Effector memory CD4-positive, alpha-beta T cell (primary cell): ENCODE measurements at regions not wholly inside any gene's neighbourhood (a gene's known extent, or its start where the extent isn't known, plus 50 kb on each side); places are given as distances from the start of the nearest gene placed in this dataset.

Experiments
- DNase-seq, 3 donors: peaks; one replicate each; pipeline ENCODE4 v3.0.0-alpha.2; 2020
- H3K27ac ChIP-seq: 2 replicates; pipeline ENCODE4 v1.7.0; 2013; ENCODE audit warnings: mild to moderate bottlenecking, low read length, moderate library complexity; ENCODE audit not compliant: insufficient read depth, poor library complexity, severe bottlenecking
- H3K27me3 ChIP-seq: replicated peaks from 2 replicates; pipeline ENCODE4 v1.7.0; 2013; ENCODE audit warnings: mild to moderate bottlenecking, low read length; ENCODE audit not compliant: insufficient read depth, control insufficient read depth, poor library complexity, severe bottlenecking
- H3K36me3 ChIP-seq: 2 replicates; pipeline ENCODE4 v1.7.0; 2013; ENCODE audit warnings: mild to moderate bottlenecking, low read length, moderate library complexity; ENCODE audit not compliant: control insufficient read depth, insufficient read depth
- H3K4me1 ChIP-seq: 2 replicates; pipeline ENCODE4 v1.7.0; 2013; ENCODE audit warnings: low read length, mild to moderate bottlenecking; ENCODE audit not compliant: control insufficient read depth, insufficient read depth, poor library complexity, severe bottlenecking
- H3K4me3 ChIP-seq: 2 replicates; pipeline ENCODE4 v1.7.0; 2013; ENCODE audit warnings: low read length, low read depth, mild to moderate bottlenecking; ENCODE audit not compliant: insufficient read depth, poor library complexity, severe bottlenecking
- H3K9me3 ChIP-seq: 2 replicates; pipeline ENCODE4 v1.7.0; 2013; ENCODE audit warnings: mild to moderate bottlenecking, low read length, moderate library complexity; ENCODE audit not compliant: control insufficient read depth

- Histone ChIP-seq H3K9me3 (no peaks in the 10 kb centered on the region), H3K27me3 (no peaks in the 10 kb centered on the region), H3K4me1 (no peaks in the 10 kb centered on the region), H3K4me3 (no peak overlapping the region), H3K36me3 (no peaks in the 10 kb centered on the region), H3K27ac (no peak overlapping the region)
- DNase-seq: no peak
These were observed 51.6 kb upstream of the C14orf180 start for GRCh38 chr14:104527857-104528459.

- H3K27me3 ChIP-seq: no peaks in the 10 kb centered on the region
- H3K9me3 ChIP-seq: no peaks in the 10 kb centered on the region
- H3K27ac ChIP-seq: no peak overlapping the region
- no peaks in the 10 kb centered on the region for H3K4me1 ChIP-seq
- no peak overlapping the region for H3K4me3 ChIP-seq
- no peaks in the 10 kb centered on the region for H3K36me3 ChIP-seq
- no peak for DNase-seq
These were observed 51.1 kb upstream of the C14orf180 start for GRCh38 chr14:104528496-104528895.
